ENCODE measurements at regions not wholly inside any gene's neighbourhood (a gene's known extent, or its start where the extent isn't known, plus 50 kb on each side); places are given as distances from the start of the nearest gene placed in this dataset.

GRCh38 chr2:157185476-157186227 lies 71.9 kb upstream of the GALNT5 start:
- no peaks in the 10 kb centered on the region for H3K36me3 ChIP-seq (ENCODE audit: control insufficient read depth, insufficient read depth, low read length)
- no peak for TF ChIP-seq CTCF (IDR thresholded peaks at IDR 0.05; ENCODE audit: insufficient read depth, low read length, poor library complexity, severe bottlenecking)
- DNase-seq (ENCODE audit: extremely low read depth, insufficient read length): no peak

GRCh38 chr2:157190151-157190550 lies 67.4 kb upstream of the GALNT5 start:
- Histone ChIP-seq H3K4me3 (replicated peaks; ENCODE audit: low read depth, low read length) (no peak overlapping the region), H3K27me3 (replicated peaks; ENCODE audit: control insufficient read depth, insufficient read depth, low read length) (no peaks in the 10 kb centered on the region), H3K36me3 (ENCODE audit: control insufficient read depth, insufficient read depth, low read length) (no peaks in the 10 kb centered on the region)
- DNase-seq (ENCODE audit: extremely low read depth, insufficient read length): no peak
- no peak for TF ChIP-seq CTCF (IDR thresholded peaks at IDR 0.05; ENCODE audit: insufficient read depth, low read length, poor library complexity, severe bottlenecking)

More at GRCh38 chr2:157185476-157186227, 71.9 kb upstream of the GALNT5 start:
- Histone ChIP-seq H3K4me3 (replicated peaks; ENCODE audit: low read depth, low read length) (no peak overlapping the region), H3K27me3 (replicated peaks; ENCODE audit: control insufficient read depth, insufficient read depth, low read length) (no peaks in the 10 kb centered on the region; the same call in 1 of the 2 replicates)

- TF ChIP-seq CTCF (IDR thresholded peaks at IDR 0.05; ENCODE audit: insufficient read depth, low read length, poor library complexity, severe bottlenecking): no peak
- Histone ChIP-seq H3K36me3 (ENCODE audit: control insufficient read depth, insufficient read depth, low read length) (no peaks in the 10 kb centered on the region), H3K27me3 (replicated peaks; ENCODE audit: control insufficient read depth, insufficient read depth, low read length) (no peaks in the 10 kb centered on the region), H3K4me3 (replicated peaks; ENCODE audit: low read depth, low read length) (no peak overlapping the region)
- DNase-seq (ENCODE audit: extremely low read depth, insufficient read length): no peak
Observed at GRCh38 chr2:157191186-157191585, 66.3 kb upstream of the GALNT5 start.

- H3K4me3 ChIP-seq (replicated peaks; ENCODE audit: low read depth, low read length): no peak overlapping the region
- no peak for DNase-seq (ENCODE audit: extremely low read depth, insufficient read length)
- no peaks in the 10 kb centered on the region for H3K27me3 ChIP-seq (replicated peaks; ENCODE audit: control insufficient read depth, insufficient read depth, low read length)
- TF ChIP-seq CTCF (IDR thresholded peaks at IDR 0.05; ENCODE audit: insufficient read depth, low read length, poor library complexity, severe bottlenecking): no peak
- no peaks in the 10 kb centered on the region for H3K36me3 ChIP-seq (ENCODE audit: control insufficient read depth, insufficient read depth, low read length)
Observed at GRCh38 chr2:157192445-157193423, 64.8 kb upstream of the GALNT5 start.

- no peaks in the 10 kb centered on the region for H3K36me3 ChIP-seq (ENCODE audit: control insufficient read depth, insufficient read depth, low read length)
- TF ChIP-seq CTCF (IDR thresholded peaks at IDR 0.05; ENCODE audit: insufficient read depth, low read length, poor library complexity, severe bottlenecking): no peak
- no peak overlapping the region for H3K4me3 ChIP-seq (replicated peaks; ENCODE audit: low read depth, low read length)
- DNase-seq (ENCODE audit: extremely low read depth, insufficient read length): no peak
- H3K27me3 ChIP-seq (replicated peaks; ENCODE audit: control insufficient read depth, insufficient read depth, low read length): no peaks in the 10 kb centered on the region
Observed at GRCh38 chr2:157193461-157193860, 64.0 kb upstream of the GALNT5 start.

Measured in GM06990 (cell line).